Panc1 (cell line): ENCODE measurements at regions not wholly inside any gene's neighbourhood (a gene's known extent, or its start where the extent isn't known, plus 50 kb on each side); places are given as distances from the start of the nearest gene placed in this dataset.
"Not testable (repeated sequence)": the region's sequence is repeated elsewhere in the genome, so short reads cannot be mapped to it uniquely, and the experiment has no call there.

ENCODE experiments used
- ATAC-seq: fragments of 200-7000 bp; cut with Tn5 transposase; 2 replicates; pipeline ENCODE4 v1.9.1; 2020; ENCODE audit warnings: mild to moderate bottlenecking, moderate library complexity
- BruUV-seq: library from RNA; stranded (reverse); fragments of 400-500 nt; replicated peaks from 2 replicates; lab custom pipeline; 2021; lab: Mats Ljungman, UMichigan
- CTCF ChIA-PET: fragments of 300-600 bp; sonication (Branson Sonifier 250); formaldehyde crosslinking; loops from one replicate; lab custom pipeline; 2022; ENCODE audit warnings: antibody characterized with exemption; lab: Charles Lee
- POLR2A ChIA-PET: fragments of 300-600 bp; sonication (Branson Sonifier 250); formaldehyde crosslinking; loops from one replicate; lab custom pipeline; 2022; ENCODE audit warnings: antibody characterized with exemption; lab: Charles Lee
- DNase-seq: peaks from one replicate; pipeline ENCODE4 v3.0.0-alpha.2; 2010; ENCODE audit warnings: low read depth, low spot score
- H3K27ac ChIP-seq: 2 replicates; pipeline ENCODE4 v1.5.1; 2011; ENCODE audit warnings: mild to moderate bottlenecking, low read length, inconsistent platforms
- H3K27me3 ChIP-seq: fragments of 200-500 bp; sonication (Bioruptor generic); 2 replicates; pipeline ENCODE4 v1.6.0; 2014; ENCODE audit warnings: low read length, inconsistent platforms; ENCODE audit not compliant: control insufficient read depth, insufficient read depth
- H3K36me3 ChIP-seq: fragments of 200-500 bp; sonication (Bioruptor generic); 2 replicates; pipeline ENCODE4 v1.5.1; 2014; ENCODE audit warnings: inconsistent platforms, mild to moderate bottlenecking, low read length, moderate library complexity; ENCODE audit not compliant: control insufficient read depth, insufficient read depth
- H3K4me1 ChIP-seq: 2 replicates; pipeline ENCODE4 v1.5.1; 2011; ENCODE audit warnings: inconsistent platforms, mild to moderate bottlenecking, low read length, moderate library complexity; ENCODE audit not compliant: control insufficient read depth, insufficient read depth
- H3K4me3 ChIP-seq, 2 experiments: 2 replicates each; pipeline ENCODE4 v1.5.1; 2011 to 2012; ENCODE audit warnings: low read depth in 2 of 2, low read length in 2 of 2, mild to moderate bottlenecking in 2 of 2, inconsistent platforms in 1 of 2, moderate library complexity in 1 of 2
- H3K9me3 ChIP-seq: fragments of 200-500 bp; sonication (Bioruptor generic); 2 replicates; pipeline ENCODE4 v1.5.1; 2014; ENCODE audit warnings: low read depth, mild to moderate bottlenecking, inconsistent platforms, low read length, moderate library complexity; ENCODE audit not compliant: control insufficient read depth, insufficient read depth
- POLR2AphosphoS5 ChIP-seq: IDR thresholded peaks from 2 replicates; pipeline ENCODE4 v1.6.1; 2012; ENCODE audit warnings: mild to moderate bottlenecking, low read depth, low read length, moderate library complexity
- SIN3A ChIP-seq: IDR thresholded peaks from 2 replicates; pipeline ENCODE4 v1.6.1; 2012; ENCODE audit warnings: low read depth, mild to moderate bottlenecking, low read length, moderate library complexity, borderline replicate concordance; ENCODE audit not compliant: insufficient read depth
- TCF7L2 ChIP-seq: IDR thresholded peaks from 2 replicates; pipeline ENCODE4 v1.6.1; 2011; ENCODE audit warnings: mild to moderate bottlenecking, low read depth, low read length, inconsistent platforms
- in situ Hi-C: cut with HindIII; loops from 2 replicates; pipeline ENCODE4 v1.10.0; 2016; ENCODE audit warnings: low sequenced_read_pairs, low pct_unique_long_range_greater_than_20kb
- intact Hi-C: fragments of 100-400 bp; cut with micrococcal nuclease; formaldehyde crosslinking; loops from one replicate; pipeline ENCODE4 v1.10.0; 2022; ENCODE audit not compliant: unreplicated experiment
- TF ChIP-seq, protein P1 (sequence below), 2 experiments: IDR thresholded peaks; 2 replicates each; pipeline ENCODE4 v1.6.1; 2011 to 2012; ENCODE audit warnings: low read depth in 2 of 2, control low read depth in 1 of 2, low read length in 1 of 2, mild to moderate bottlenecking in 1 of 2, moderate library complexity in 1 of 2; ENCODE audit not compliant: insufficient read depth in 1 of 2
- TF ChIP-seq, protein P2 (sequence below): fragments of 450-650 bp; IDR thresholded peaks from 2 replicates; pipeline ENCODE4 v1.5.1; 2017; ENCODE audit warnings: mild to moderate bottlenecking

DNA sequence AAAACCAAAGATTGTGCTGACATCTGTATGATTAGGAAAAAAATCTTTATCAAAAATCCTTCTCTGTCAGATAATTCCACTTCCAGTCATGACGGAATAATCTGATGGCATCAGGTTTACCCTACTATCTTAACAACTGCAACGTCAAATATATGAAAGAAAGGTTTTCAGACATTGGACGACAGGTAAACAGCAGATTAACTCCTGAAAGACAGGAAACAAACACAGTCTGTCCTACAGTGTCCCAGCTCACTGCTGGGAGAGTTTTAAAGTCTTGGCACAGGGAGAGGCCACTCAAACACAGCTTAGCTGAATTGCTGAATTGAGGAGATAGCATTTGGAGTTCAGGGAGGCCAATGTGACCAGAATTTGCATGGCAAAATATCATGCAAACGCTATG lies 186.3 kb upstream of the KCTD7 start:
- intact Hi-C loops = no loop called here
- Histone ChIP-seq H3K27ac (no peak overlapping the region), H3K4me1 (peaks cover 3% of the 10 kb centered on the region; the same call in 1 of the 2 replicates), H3K9me3 (no peaks in the 10 kb centered on the region), H3K4me3 (no peak overlapping the region), H3K27me3 (no peaks in the 10 kb centered on the region), H3K36me3 (no peaks in the 10 kb centered on the region)
- TF ChIP-seq, protein P1, sequence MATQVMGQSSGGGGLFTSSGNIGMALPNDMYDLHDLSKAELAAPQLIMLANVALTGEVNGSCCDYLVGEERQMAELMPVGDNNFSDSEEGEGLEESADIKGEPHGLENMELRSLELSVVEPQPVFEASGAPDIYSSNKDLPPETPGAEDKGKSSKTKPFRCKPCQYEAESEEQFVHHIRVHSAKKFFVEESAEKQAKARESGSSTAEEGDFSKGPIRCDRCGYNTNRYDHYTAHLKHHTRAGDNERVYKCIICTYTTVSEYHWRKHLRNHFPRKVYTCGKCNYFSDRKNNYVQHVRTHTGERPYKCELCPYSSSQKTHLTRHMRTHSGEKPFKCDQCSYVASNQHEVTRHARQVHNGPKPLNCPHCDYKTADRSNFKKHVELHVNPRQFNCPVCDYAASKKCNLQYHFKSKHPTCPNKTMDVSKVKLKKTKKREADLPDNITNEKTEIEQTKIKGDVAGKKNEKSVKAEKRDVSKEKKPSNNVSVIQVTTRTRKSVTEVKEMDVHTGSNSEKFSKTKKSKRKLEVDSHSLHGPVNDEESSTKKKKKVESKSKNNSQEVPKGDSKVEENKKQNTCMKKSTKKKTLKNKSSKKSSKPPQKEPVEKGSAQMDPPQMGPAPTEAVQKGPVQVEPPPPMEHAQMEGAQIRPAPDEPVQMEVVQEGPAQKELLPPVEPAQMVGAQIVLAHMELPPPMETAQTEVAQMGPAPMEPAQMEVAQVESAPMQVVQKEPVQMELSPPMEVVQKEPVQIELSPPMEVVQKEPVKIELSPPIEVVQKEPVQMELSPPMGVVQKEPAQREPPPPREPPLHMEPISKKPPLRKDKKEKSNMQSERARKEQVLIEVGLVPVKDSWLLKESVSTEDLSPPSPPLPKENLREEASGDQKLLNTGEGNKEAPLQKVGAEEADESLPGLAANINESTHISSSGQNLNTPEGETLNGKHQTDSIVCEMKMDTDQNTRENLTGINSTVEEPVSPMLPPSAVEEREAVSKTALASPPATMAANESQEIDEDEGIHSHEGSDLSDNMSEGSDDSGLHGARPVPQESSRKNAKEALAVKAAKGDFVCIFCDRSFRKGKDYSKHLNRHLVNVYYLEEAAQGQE (IDR thresholded peaks at IDR 0.05; ENCODE audit: insufficient read depth in 1 of 2, low read depth in 2 of 2, low read length in 1 of 2) = no peak
- TF ChIP-seq, protein P2, sequence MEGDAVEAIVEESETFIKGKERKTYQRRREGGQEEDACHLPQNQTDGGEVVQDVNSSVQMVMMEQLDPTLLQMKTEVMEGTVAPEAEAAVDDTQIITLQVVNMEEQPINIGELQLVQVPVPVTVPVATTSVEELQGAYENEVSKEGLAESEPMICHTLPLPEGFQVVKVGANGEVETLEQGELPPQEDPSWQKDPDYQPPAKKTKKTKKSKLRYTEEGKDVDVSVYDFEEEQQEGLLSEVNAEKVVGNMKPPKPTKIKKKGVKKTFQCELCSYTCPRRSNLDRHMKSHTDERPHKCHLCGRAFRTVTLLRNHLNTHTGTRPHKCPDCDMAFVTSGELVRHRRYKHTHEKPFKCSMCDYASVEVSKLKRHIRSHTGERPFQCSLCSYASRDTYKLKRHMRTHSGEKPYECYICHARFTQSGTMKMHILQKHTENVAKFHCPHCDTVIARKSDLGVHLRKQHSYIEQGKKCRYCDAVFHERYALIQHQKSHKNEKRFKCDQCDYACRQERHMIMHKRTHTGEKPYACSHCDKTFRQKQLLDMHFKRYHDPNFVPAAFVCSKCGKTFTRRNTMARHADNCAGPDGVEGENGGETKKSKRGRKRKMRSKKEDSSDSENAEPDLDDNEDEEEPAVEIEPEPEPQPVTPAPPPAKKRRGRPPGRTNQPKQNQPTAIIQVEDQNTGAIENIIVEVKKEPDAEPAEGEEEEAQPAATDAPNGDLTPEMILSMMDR = no peak
- BruUV-seq = no TSS peak
- in situ Hi-C loops = no loop called here
- no peak for DNase-seq
- ChIA-PET CTCF (interaction anchor here (0.6 kb wide), 1 partner anchor 29 kb away, joined by 7 read pairs; no protein-coding TSS in a partner anchor), POLR2A (no interaction called here)
- no peak for ATAC-seq

DNA sequence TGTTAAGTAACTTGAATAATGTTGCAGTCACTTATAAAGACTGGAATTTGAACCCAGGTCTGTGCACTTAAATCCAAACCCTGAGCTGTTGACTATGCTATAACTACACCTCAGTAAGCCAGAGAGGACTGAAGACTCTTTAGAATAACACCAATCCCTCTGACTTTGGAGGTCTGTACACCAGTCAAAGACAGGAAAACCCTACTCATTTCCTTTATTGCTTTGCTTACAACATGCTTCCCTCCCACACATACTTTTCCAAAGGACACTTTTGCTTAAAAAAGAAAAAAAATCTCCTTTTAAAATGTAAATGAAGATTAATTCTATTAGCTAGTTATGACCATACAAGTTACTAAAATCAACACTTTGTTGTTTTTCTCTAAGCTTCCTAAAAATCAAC lies 184.7 kb upstream of the KCTD7 start:
- Histone ChIP-seq H3K4me1 (peaks cover 3% of the 10 kb centered on the region; the same call in 1 of the 2 replicates), H3K4me3 (no peak overlapping the region), H3K27me3 (no peaks in the 10 kb centered on the region), H3K27ac (no peak overlapping the region), H3K36me3 (no peaks in the 10 kb centered on the region), H3K9me3 (no peaks in the 10 kb centered on the region)
- BruUV-seq = no TSS peak
- ChIA-PET CTCF (no interaction called here), POLR2A (no interaction called here)
- in situ Hi-C loops (no loop called here), intact Hi-C loops (no loop called here)
- ATAC-seq = no peak
- no peak for TF ChIP-seq TCF7L2
- TF ChIP-seq, protein P1 (IDR thresholded peaks at IDR 0.05; ENCODE audit: insufficient read depth in 1 of 2, low read depth in 2 of 2, low read length in 1 of 2) = no peak
- no peak for TF ChIP-seq POLR2AphosphoS5
- TF ChIP-seq, protein P2 = no peak
- TF ChIP-seq SIN3A = no peak
- no peak for DNase-seq

DNA sequence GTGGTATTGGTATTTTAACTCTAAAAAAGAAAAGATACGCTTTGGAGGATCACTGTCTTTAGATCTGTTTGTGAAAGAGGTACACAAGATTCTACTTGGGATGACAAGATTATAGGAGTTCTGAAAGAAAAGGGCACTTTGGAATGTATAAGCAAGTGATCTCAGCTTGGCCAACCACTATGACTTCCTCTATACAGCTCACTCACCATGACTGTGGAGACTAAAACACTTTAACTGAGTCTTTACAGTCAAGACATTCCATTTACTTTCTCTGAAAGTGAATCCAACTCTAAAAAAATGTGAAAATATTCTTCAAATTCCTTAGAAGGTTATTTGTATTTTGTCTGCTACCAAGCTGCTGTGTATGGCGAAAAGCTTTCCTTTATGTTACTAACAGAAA lies 181.7 kb upstream of the KCTD7 start:
- H3K4me3 ChIP-seq, in situ Hi-C loops, POLR2A ChIA-PET, H3K9me3 ChIP-seq, CTCF ChIA-PET, BruUV-seq, H3K36me3 ChIP-seq, DNase-seq, H3K4me1 ChIP-seq, intact Hi-C loops, H3K27me3 ChIP-seq, ATAC-seq, H3K27ac ChIP-seq: not testable (repeated sequence)

DNA sequence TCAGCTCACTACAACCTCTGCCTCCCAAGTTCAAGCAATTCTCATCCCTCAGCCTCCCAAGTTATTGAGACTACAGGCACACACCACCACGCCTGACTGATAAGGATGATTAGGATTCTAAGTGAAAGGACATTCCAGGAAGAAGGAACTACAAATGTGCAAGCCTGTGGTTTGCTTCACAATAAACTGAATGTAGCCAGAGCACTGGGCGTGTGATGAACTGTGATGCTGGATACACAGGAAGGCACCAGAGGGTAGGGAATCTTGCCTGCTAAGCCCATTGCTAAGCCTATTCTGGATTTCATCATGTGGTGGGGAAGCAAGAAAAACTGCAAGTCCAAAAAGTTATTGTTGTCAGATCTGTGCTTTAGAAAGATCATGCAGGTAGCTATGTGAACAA lies 177.9 kb upstream of the KCTD7 start:
- H3K4me3 ChIP-seq, DNase-seq, POLR2A ChIA-PET, H3K27ac ChIP-seq, H3K4me1 ChIP-seq, CTCF ChIA-PET, H3K9me3 ChIP-seq, BruUV-seq, intact Hi-C loops, H3K36me3 ChIP-seq, ATAC-seq, H3K27me3 ChIP-seq, in situ Hi-C loops: not testable (repeated sequence)
